HG02885 (cell line): ENCODE measurements at regions not wholly inside any gene's neighbourhood (a gene's known extent, or its start where the extent isn't known, plus 50 kb on each side); places are given as distances from the start of the nearest gene placed in this dataset.
"Not testable (repeated sequence)": the region's sequence is repeated elsewhere in the genome, so short reads cannot be mapped to it uniquely, and the experiment has no call there.

ENCODE experiments used
- ATAC-seq: cut with Tn5 transposase; IDR thresholded peaks from one replicate; pipeline ENCODE4 v1.9.1; 2021; ENCODE audit warnings: mild to moderate bottlenecking; ENCODE audit not compliant: unreplicated experiment, poor library complexity

DNA sequence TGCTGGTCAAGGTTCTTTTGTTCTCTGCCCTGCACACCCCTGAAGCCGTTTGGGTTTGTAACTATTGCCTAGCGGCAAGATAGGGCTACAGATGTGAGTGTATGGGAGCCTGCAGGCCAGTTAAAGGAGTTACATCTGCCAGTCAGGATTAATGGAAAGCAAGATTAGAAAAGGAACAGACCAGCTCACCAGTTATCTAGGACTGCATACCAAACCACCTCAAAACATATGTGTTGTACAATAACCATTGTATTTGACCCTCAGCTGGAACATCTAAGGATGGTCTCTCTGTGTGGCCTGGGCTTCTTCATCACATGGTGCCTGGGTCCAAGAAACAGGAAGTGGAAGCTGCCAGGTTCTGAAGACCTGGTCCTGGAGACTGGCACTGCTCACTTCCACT lies 52.5 kb upstream of the FBXO28 start:
- no peak for ATAC-seq

DNA sequence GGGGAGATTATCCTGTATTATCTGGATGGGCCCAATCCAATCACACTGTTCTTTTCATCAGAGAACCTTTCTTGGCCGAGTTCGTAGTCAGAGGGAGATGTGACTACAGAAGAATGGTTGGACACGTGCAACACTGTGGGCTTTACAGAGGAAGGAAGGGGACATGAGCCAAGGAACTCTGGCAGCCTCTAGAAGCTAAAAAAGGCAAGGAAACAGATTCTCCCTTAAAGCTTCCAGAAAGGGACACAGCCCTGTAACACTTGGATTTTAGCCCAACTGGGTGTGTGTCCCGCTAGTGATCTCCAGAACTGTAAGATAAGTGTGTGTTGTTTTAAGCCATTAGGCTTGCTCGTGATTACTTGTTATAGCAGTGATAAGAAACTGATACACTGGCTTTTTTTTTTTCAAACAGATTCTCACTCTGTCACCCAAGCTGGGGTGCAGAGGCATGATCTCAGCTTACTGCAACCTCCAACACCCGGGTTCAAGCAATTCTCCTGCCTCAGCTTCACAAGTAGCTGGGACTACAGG lies 53.9 kb upstream of the FBXO28 start:
- ATAC-seq, result no peak

DNA sequence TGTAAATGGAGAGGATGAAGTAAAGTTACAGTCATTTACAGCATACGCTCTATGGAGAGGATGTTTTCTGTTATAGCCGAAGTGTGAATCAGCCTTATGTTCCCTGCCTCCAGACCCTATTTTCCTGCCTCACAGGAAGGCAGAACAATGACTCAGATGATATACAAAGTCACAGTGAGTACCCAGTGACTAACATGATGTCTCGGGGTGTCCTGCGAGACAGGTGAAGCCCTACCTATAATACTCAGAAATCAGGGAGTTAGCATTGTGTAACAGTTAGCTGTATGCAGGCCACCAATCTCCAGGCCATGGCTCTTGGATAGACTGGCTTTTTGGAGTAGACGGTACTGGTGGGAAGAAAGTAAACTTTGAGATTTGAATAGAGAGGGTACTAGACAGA lies 55.6 kb upstream of the FBXO28 start:
- ATAC-seq, result no peak

DNA sequence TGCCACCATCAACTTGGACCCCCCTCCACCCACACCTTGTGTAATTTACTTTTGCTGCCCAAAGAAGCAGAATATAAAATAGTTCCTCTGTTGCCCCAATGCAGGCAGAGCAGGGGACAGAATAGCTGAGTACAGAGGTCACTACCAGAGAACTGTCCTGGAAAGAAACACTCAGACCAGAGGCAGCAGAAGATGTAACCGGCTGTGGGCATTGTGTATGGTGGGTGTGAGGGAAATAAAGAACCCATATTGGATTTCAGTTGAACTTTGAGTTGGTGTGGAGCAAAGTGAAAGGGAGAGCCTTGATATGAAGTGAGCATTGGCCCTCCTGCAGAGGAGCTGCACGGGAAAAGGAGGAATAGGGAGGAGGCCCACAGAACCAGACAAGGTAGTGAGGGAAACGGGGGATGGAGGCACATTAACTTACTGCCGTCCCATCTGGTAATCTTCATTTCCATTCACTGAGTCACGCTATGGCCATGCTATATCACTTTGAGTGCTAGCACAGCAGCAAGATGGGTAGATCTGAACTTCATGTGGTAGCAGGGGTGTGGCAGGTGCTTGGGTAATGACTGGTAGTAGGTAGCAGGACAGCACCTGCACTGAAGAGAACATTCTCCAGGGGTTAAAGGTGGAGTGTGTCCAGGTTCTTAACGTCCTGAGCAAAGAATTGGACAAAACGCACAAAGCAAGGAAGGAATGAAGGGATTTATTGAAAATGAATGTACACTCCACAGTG lies 56.3 kb upstream of the FBXO28 start:
- ATAC-seq, result no peak

DNA sequence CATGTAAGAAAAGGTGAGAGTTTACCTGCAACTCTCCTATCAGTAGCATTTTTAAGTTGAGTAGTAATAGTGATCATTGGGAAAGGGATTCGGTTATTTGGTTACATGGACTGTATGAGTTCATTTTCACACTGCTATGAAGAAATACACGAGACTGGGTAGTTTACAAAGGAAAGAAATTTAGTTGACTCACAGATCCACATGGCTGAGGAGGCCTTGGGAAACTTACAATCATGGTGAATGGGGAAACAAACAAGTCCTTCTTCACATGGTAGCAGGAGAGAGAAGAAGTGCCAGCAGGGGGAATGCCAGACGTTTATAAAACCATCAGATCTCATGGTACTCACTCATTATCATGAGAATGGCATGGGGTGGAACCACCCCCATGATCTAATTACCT lies 59.3 kb upstream of the FBXO28 start:
- no peak for ATAC-seq

DNA sequence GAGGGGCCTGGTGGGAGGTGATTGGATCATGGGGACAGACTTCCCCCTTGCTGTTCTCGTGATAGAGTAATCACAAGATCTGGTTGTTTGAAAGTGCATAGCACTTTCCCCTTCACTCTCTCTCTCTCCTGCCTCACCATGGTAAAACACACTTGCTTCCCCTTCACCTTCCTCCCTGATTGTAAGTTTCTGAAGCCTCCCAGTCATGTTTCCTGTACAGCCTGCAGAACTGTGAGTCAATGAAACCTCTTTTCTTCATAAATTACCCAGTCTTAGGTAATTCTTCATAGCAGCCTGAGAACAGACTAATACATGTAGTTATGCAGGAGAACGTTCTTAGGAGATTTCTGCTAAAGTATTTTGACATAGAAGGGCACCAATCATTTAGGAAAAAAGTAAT lies 59.9 kb upstream of the FBXO28 start:
- no peak for ATAC-seq

DNA sequence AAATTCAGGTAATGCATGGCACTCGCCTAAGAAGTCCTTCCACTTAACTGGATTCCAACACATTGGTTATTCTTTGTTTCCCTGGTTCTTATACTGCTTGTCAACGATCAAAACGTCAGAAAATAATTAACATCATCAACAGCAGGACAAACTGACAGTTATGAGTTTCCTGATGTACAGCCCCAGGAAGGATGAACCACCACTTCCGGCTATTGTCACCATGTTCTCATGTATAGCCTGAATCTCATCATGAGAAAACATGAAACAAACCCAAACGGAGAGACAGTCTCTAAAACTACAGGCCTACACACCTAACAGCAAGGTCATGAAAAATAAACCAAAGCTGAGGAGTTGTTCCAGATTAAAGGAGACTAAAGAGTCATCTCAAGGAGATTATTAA lies 60.5 kb upstream of the FBXO28 start:
- ATAC-seq, result no peak

DNA sequence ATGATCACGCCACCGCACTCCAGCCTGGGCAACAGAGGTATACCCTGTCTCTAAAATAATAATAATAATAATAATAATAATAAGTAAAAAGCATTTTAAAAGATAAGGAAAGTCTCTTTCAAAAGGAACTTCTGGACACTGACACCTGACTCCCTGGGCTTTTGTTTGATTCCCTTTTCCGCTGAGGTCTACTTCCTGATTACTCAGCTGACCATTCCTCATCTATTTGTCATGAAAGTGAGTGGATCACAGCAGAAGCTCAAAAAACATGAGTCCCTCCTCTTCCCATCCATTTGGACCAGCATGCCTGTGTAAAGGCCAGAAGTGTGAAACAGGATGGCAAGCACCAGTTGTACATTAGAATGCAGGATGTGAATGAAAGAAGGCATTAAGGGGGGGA lies 61.1 kb upstream of the FBXO28 start:
- no peak for ATAC-seq

DNA sequence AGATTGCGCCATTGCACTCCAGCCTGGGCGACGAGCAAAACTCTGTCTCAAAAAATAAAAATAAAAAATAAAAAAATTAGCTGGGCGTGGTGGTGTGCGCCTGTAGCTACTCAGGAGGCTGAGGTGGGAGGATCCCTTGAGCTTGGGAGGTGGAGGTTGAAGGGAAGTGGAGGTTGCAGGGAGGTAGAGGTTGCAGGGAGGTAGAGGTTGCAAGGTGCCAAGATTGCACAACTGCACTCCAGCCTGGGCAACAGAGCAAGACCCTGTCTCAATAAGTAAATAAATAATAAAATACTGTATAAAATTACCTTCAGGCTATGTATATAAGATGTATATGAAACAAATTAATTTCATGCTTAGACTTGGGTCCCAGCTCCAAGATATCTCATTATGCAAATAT lies 62.1 kb upstream of the FBXO28 start:
- ATAC-seq, result not testable (repeated sequence)

DNA sequence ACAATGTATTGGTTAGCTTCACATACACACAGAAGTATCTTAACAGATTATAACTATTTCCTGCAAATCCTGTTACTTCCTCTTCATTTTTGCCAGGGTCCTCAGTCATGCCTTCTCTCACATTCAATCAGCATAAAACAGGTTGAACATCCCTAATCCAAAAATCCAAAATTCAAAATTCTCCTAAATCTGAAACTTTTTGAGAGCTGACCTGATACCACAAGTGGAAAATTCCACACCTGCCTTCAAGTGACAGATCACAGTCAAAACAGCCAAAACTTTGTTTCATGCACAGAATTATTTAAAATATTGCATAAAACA lies 62.9 kb upstream of the FBXO28 start:
- ATAC-seq, result no peak

DNA sequence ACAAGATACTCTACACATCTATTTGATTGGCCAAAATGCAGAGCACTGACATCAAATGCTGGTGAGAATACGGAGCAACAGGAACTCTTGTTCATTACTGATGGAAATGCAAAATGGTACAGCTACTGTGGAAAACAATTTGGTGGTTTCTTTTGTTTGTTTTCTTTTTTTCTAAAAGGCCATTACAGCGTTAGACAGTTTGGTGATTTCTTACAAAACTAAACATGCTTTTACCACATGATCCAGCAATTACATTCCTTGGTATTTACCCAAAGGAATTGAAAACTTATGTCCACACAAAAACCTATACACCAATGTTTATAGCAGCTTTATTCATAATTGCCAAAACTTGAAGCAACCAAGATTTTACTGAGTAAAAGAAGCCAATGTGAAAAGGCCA lies 66.4 kb upstream of the FBXO28 start:
- no peak for ATAC-seq

DNA sequence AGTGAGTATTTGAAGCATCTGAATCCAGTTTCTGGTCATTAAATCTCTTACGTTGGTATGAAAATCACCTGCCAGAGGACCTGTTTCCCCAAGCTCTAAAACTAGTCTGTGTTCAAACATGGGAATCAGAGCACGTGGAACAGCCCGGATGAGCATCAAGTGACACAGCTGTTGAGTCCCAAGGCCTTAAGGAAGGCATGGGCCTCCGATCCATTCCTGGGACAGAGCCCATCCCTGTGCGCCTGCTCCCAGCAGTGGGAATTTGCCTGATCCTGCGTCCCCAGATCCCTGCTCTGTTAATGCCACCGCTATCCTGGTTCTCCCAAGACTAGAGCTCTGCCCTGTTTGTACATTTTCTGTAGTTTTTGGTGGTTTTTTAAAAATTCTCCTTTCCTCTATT lies 68.4 kb upstream of the FBXO28 start:
- ATAC-seq, result no peak

DNA sequence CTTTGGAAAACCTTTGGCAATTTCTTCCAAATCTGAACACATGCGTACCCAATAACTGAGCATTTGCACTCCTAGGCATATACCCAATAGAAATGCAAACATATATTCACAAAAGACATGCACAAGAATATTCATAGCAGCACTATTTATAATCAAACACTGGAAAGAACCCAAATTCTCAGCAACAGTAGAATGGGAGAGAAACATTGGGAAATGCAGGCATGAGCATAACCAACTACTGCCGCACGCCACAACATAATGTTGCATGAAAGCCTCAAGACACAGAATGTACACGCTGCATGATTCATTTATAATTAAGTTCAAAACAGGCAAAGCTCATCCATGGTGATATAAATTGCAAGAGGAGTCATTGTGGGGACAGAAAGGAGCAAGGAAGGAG lies 69.5 kb upstream of the FBXO28 start:
- ATAC-seq, result no peak

DNA sequence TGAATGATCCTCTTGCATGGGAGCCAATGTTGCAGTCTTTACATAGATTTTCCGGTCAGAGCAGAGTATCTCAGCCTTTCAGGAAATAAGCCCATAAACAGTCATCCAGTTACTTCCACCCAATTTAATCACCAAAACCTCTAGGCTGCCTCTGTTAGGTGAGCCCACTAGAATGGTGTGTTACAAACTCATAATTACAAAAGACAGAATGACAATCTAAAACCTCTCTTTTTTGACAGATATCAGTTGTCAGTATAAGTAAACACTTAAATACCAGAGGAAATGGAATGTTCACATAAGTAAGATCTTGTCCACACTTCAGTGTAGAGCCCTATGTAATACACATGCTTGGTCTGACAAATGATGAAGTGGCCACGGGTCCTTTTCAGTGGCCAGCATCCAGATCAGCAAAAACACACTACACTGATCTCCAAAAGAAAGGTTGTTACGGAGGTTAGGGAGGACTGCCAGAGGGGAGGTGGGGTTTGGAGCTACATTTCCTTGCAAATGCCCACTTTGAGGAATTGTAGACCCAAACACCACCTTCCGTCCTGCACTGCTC lies 71.3 kb upstream of the FBXO28 start:
- no peak for ATAC-seq

DNA sequence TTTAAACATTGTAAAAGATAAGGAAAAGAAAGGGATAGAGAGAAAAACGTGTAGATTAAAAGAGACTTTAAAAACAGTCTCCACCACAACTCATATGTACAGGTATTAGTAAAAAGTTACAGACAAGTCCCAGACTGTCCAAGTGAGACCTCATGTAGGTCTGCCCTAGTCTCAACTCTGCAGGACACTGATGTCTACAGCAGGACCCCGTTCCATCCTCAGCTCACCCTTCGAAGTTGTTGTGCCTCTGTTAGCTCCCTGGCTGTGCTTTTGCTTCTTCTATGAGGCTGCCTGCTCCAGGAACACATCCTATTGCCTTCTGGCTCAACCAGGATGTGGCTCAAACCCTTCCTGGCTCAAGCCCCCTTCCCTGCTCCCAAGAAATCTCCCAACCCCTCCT lies 72.9 kb upstream of the FBXO28 start:
- no peak for ATAC-seq

DNA sequence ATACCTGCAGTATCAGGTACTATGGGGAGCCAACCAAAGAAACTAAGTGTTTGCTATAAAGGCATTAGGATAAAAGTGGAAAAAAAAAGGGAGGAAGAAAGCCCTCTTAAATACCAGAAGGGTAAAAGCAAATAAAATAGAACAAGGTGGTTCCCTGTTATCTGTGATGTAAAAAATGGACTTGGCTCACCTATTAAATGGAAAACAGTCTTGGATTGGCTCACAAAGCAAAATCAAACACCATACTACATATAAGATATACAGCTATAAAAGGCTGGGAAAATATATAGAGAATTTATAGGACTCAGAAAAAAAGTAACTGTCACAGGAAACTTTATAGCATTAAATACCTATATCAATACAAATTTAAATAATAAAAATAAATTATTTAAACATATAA lies 73.5 kb upstream of the FBXO28 start:
- ATAC-seq, result not testable (repeated sequence)

DNA sequence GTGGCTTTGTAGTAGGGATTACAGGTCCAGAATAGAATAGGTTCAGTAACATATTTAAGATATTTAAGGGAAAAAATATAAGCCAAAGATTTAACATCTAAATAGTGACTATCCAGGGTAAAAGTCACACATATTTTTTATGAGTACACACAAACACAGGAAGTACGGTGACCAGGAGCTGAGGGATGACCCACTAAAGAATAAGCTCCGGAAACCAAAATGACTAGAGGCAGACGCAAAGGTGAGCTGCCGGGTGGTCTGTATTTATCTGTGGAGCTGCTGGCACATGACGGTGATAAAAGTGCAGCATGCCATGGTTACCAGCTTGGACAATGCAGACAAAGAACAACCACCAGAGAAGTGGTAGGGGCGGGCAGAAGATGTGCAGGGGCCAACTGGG lies 73.9 kb upstream of the FBXO28 start:
- not testable (repeated sequence) for ATAC-seq

DNA sequence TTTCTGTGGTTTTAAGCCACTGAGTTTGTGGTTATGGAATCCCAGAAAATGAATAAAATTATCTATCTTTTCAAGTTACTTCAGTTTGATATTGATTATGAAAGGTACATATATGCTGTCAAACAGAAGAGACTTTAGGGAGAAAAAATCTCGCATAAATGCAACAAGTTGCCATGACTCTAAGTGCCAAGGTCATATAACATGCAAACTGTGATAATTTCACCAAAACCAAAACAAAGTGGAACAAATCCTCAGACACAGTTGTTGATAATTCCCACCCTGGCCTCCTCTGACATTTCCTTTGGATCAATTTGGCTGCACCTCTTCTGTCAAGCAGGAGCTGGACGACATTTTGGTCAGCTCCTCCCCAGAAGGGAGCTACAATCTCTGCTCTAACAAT lies 75.1 kb upstream of the FBXO28 start:
- not testable (repeated sequence) for ATAC-seq

DNA sequence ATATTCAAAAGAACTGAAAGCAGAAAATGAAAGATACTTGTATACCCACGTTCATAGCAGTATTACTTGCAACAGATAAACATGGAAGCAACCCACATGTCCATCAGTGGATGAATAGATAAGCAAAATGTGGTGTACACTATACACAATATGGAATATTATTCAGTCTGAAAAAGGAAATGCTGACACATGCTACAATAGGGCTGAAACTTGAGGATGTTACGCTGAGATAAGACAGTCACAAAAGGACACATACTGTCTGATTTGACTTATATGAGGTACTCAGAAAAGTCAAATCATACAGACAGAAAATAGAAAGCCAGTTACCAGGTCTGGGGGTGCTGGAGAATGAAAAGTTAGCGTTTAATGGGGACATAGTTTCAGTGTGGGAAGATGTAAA lies 76.5 kb upstream of the FBXO28 start:
- not testable (repeated sequence) for ATAC-seq

DNA sequence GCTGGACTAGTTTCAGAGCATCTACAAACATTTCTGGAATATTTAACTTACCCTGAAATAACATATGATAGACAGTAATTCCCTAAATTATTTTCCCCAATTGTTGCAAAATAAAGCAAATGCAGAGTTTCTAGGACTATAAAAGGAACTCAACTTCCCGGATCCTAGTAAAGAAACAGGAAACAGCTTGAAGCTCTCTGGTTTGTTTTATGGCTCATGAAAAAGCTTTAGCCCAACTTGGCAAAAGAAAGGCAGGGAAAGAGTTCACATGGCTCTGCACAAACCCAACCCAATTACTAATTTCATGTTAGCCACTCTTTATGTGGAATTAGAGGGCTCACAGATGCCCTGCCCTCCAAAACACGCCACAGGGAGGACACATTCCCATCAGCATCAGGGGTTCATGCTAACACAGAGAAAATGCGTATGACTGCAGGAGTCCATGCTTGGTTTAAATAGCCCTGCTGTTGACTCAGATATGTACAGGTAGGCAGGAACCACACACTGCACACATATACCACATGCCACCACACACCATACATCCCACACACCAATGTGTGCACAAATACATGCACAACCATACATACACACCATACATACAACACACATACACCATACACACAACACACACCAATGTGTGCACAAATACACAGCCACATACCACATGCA lies 81.2 kb upstream of the FBXO28 start:
- not testable (repeated sequence) for ATAC-seq

DNA sequence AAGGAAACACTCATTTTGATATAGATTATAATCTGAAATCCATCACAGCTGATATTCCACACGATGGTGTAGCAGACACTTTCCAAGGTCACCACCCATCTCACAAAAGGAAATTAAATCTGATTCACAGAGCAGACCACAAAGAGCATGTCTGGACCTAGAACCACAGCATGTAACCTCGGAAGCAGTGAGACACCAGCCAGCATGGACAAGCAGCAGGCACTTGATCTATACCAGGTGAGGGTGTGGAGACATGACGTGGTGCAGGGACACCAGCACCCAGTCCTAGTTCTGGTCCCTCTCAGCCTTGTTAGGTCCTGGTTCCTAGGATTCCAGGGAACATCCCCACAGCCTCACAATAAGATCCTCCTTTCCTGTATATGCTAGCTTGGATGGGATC lies 81.9 kb upstream of the FBXO28 start:
- ATAC-seq, result not testable (repeated sequence)

DNA sequence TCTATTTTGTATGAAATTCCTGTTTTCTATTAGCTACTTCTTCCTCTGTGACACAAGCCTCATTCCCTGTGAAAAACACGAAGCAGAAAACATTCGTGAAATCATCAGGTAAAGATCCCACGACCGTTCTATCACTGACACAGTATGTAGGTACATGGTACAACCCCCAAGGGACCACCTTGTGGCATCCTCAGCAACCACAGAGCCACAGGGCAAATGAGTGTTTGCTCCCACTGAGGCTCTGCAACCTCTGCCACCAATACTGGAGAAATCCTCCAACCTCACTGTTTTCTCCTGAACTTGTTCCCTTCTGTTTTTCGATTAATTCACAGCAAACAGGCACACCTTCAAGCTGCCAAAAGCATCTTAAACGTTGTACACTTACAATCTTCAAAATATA lies 83.7 kb upstream of the FBXO28 start:
- not testable (repeated sequence) for ATAC-seq
